ENCODE measurements at regions not wholly inside any gene's neighbourhood (a gene's known extent, or its start where the extent isn't known, plus 50 kb on each side); places are given as distances from the start of the nearest gene placed in this dataset.

DNA sequence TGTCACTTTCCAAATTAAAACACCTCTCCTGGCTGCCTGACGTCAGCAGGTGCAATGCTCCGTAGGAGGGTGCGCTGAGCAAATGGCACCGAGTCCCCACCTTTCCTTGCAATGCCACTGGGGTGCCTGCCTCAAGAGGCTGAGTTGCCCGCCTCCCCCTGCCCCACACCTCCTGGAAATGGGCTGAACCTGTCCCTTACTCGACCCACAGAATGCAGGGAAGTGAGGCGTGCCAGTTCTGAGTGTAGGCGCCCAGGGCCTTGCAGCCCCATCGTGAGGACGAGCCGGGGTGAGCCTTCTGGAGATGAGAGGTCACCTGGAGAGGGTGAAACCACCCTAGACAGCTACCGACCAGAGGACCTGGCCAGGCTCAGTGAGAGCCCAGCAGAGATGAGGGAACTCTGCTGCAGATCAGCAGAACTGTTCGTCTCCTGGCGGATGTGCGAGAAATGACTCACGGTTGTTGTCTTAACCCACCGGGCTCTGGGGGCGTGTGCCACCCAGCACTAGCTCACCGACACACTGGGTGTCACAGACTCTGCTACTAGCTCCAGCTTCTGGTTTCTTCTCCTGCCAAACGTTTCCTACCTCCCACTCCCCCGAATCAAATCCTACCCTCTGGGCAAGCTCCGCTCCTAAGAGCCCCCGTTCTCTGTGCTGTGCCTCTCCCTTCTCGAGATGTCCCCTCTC is 168.7 kb upstream of the HDAC4 start:
- Mint-ChIP-seq H3K9me3 (ENCODE audit: low read depth, unreplicated experiment) (no peaks in the 10 kb centered on the region), H3K27ac (ENCODE audit: unreplicated experiment) (no peak overlapping the region), H3K4me3 (ENCODE audit: low read depth, unreplicated experiment) (no peak overlapping the region), H3K27me3 (ENCODE audit: unreplicated experiment) (peaks cover 53% of the 10 kb centered on the region), H3K4me1 (ENCODE audit: low read depth, unreplicated experiment) (no peaks in the 10 kb centered on the region), H3K36me3 (ENCODE audit: insufficient read depth, unreplicated experiment) (no peaks in the 10 kb centered on the region)
- intact Hi-C loops (cut with micrococcal nuclease; ENCODE audit: unreplicated experiment): no loop called here
- CTCF ChIA-PET: interaction anchor here (0.6 kb wide), 1 partner anchor 19 kb away, joined by 3 read pairs; no protein-coding TSS in a partner anchor
- DNase-seq: no peak
- TF ChIP-seq, protein P1, sequence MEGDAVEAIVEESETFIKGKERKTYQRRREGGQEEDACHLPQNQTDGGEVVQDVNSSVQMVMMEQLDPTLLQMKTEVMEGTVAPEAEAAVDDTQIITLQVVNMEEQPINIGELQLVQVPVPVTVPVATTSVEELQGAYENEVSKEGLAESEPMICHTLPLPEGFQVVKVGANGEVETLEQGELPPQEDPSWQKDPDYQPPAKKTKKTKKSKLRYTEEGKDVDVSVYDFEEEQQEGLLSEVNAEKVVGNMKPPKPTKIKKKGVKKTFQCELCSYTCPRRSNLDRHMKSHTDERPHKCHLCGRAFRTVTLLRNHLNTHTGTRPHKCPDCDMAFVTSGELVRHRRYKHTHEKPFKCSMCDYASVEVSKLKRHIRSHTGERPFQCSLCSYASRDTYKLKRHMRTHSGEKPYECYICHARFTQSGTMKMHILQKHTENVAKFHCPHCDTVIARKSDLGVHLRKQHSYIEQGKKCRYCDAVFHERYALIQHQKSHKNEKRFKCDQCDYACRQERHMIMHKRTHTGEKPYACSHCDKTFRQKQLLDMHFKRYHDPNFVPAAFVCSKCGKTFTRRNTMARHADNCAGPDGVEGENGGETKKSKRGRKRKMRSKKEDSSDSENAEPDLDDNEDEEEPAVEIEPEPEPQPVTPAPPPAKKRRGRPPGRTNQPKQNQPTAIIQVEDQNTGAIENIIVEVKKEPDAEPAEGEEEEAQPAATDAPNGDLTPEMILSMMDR (IDR thresholded peaks at IDR 0.05; ENCODE audit: unreplicated experiment): no peak
- no TSS peak for BruUV-seq (replicated peaks)

DNA sequence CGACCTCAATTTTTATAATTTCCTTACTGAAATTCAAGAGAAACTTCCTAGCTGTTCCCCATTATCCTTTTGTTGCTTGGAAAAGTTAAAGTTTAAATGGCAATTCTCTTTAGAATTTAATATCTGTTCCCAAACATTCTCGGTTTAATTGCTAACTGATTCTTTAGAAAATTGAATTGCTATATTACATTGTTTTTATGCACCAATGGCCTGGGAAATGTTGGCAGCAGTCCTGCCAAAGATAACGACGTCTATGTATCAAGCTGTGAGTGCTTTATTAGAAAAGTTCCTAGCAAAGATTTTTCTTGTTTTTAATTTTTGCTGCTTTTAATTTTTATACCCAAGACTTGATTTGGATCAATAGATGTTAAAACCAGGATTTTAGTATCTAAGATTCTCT is 167.8 kb upstream of the HDAC4 start:
- intact Hi-C loops (cut with micrococcal nuclease; ENCODE audit: unreplicated experiment): no loop called here
- Mint-ChIP-seq H3K27me3 (ENCODE audit: unreplicated experiment) (peaks cover 52% of the 10 kb centered on the region), H3K4me1 (ENCODE audit: low read depth, unreplicated experiment) (no peaks in the 10 kb centered on the region), H3K4me3 (ENCODE audit: low read depth, unreplicated experiment) (no peak overlapping the region), H3K27ac (ENCODE audit: unreplicated experiment) (no peak overlapping the region), H3K9me3 (ENCODE audit: low read depth, unreplicated experiment) (no peaks in the 10 kb centered on the region), H3K36me3 (ENCODE audit: insufficient read depth, unreplicated experiment) (no peaks in the 10 kb centered on the region)
- DNase-seq: no peak
- TF ChIP-seq, protein P1 (IDR thresholded peaks at IDR 0.05; ENCODE audit: unreplicated experiment): no peak
- no TSS peak for BruUV-seq (replicated peaks)
- CTCF ChIA-PET: no interaction called here

DNA sequence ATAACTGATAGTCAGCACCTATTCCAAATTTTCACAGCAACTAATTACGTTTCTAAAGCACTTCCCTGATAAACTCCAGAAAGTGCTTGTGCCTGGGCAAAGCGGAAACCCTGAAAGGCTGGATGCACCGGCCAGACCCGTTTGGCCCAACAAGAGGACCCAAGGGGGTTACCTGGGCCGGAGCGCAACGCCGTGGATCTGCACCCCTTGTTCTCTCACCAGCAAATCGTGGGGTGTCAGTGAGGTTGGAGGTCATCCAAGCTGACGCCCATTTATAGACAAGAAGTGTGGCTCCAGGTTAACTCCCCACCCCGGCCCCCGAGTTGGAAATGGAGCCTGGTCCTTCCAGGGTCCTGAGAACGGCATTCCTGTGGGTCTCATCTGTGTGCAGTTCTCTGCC is 167.0 kb upstream of the HDAC4 start:
- intact Hi-C loops (cut with micrococcal nuclease; ENCODE audit: unreplicated experiment): no loop called here
- TF ChIP-seq, protein P1 (IDR thresholded peaks at IDR 0.05; ENCODE audit: unreplicated experiment): no peak
- BruUV-seq (replicated peaks): no TSS peak
- Mint-ChIP-seq H3K4me1 (ENCODE audit: low read depth, unreplicated experiment) (no peaks in the 10 kb centered on the region), H3K27me3 (ENCODE audit: unreplicated experiment) (peaks cover 44% of the 10 kb centered on the region), H3K27ac (ENCODE audit: unreplicated experiment) (no peak overlapping the region), H3K9me3 (ENCODE audit: low read depth, unreplicated experiment) (no peaks in the 10 kb centered on the region), H3K4me3 (ENCODE audit: low read depth, unreplicated experiment) (no peak overlapping the region), H3K36me3 (ENCODE audit: insufficient read depth, unreplicated experiment) (no peaks in the 10 kb centered on the region)
- no peak for DNase-seq
- CTCF ChIA-PET: interaction anchor here (0.7 kb wide), 1 partner anchor 27 kb away, joined by 3 read pairs; no protein-coding TSS in a partner anchor

DNA sequence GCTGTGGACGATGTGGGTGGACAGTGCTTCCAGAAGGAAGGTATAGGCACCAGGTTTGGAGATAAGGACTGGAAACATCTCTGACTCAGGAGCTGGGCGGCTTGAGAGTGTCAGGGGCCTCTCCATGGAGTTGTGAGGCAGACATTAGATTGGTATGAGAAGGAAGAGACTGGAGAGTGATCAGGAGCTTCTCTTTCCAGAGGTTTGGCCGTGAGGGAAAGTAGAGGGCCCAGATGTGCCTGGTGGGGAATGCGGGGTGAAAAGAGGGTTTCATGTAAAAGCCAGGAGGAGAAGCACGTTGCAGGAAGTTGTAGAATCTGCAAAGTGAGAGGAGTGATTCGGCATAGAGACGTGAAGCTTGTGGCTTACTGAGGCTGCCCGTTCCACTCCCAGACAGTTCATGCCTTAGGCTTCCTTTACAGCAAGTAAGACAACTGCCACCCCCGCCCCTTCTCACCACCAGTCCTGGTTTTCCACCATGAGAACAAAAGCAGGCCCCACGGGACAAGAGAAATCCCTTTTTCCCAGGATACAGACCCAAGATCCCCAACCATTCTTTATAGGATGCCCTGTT is 166.3 kb upstream of the HDAC4 start:
- no peaks in the 10 kb centered on the region for H3K9me3 Mint-ChIP-seq (ENCODE audit: low read depth, unreplicated experiment)
- H3K4me3 Mint-ChIP-seq (ENCODE audit: low read depth, unreplicated experiment): no peak overlapping the region
- no TSS peak for BruUV-seq (replicated peaks)
- H3K4me1 Mint-ChIP-seq (ENCODE audit: low read depth, unreplicated experiment): no peaks in the 10 kb centered on the region
- H3K27me3 Mint-ChIP-seq (ENCODE audit: unreplicated experiment): peaks cover 37% of the 10 kb centered on the region
- no peaks in the 10 kb centered on the region for H3K36me3 Mint-ChIP-seq (ENCODE audit: insufficient read depth, unreplicated experiment)
- CTCF ChIA-PET: interaction anchor here (0.7 kb wide), 1 partner anchor 27 kb away, joined by 3 read pairs; no protein-coding TSS in a partner anchor
- no peak for DNase-seq
- no peak overlapping the region for H3K27ac Mint-ChIP-seq (ENCODE audit: unreplicated experiment)
- intact Hi-C loops (cut with micrococcal nuclease; ENCODE audit: unreplicated experiment): no loop called here
- TF ChIP-seq, protein P1 (IDR thresholded peaks at IDR 0.05; ENCODE audit: unreplicated experiment): no peak
